WERI-Rb-1 (cell line): ENCODE measurements at regions not wholly inside any gene's neighbourhood (a gene's known extent, or its start where the extent isn't known, plus 50 kb on each side); places are given as distances from the start of the nearest gene placed in this dataset.

Experiments
- DNase-seq: peaks from one replicate; pipeline ENCODE4 v3.0.0-alpha.2; 2020
- H3K27ac ChIP-seq: fragments of 250-450 bp; sonication (Bioruptor Pico); 2 replicates; pipeline ENCODE4 v1.5.1; 2020; ENCODE audit warnings: mild to moderate bottlenecking, moderate library complexity
- H3K27me3 ChIP-seq: fragments of 250-450 bp; sonication (Bioruptor Pico); 2 replicates; pipeline ENCODE4 v1.5.1; 2021; ENCODE audit warnings: mild to moderate bottlenecking, low read depth, moderate library complexity; ENCODE audit not compliant: insufficient read depth, severe bottlenecking
- H3K36me3 ChIP-seq: fragments of 250-450 bp; sonication (Bioruptor Pico); 2 replicates; pipeline ENCODE4 v1.5.1; 2020; ENCODE audit warnings: mild to moderate bottlenecking, moderate library complexity
- H3K4me3 ChIP-seq: 2 replicates; pipeline ENCODE4 v1.5.1; 2011; ENCODE audit warnings: low read depth, mild to moderate bottlenecking, control low read depth, low read length
- H3K9me3 ChIP-seq: fragments of 250-450 bp; sonication (Bioruptor Pico); 2 replicates; pipeline ENCODE4 v1.5.1; 2021; ENCODE audit warnings: mild to moderate bottlenecking, moderate library complexity; ENCODE audit not compliant: severe bottlenecking
- CTCF ChIP-seq: IDR thresholded peaks from 2 replicates; pipeline ENCODE4 v1.5.1; 2011; ENCODE audit warnings: low read depth, mild to moderate bottlenecking, control low read depth, inconsistent platforms, low read length

- H3K9me3 ChIP-seq, result no peaks in the 10 kb centered on the region
- H3K36me3 ChIP-seq, result no peaks in the 10 kb centered on the region
- no peak for TF ChIP-seq CTCF
- no peak overlapping the region for H3K4me3 ChIP-seq
- no peak for DNase-seq
- no peak overlapping the region for H3K27ac ChIP-seq
- peaks cover 29% of the 10 kb centered on the region for H3K27me3 ChIP-seq
Observed at GRCh38 chr3:98655666-98656065, 62.3 kb upstream of the CPOX start.

- peak; percentile 87 for TF ChIP-seq CTCF
- peaks cover 28% of the 10 kb centered on the region for H3K27me3 ChIP-seq
- peak; percentile 75 for DNase-seq
- H3K9me3 ChIP-seq, result no peaks in the 10 kb centered on the region
- H3K27ac ChIP-seq, result no peak overlapping the region
- H3K36me3 ChIP-seq, result no peaks in the 10 kb centered on the region
- no peak overlapping the region for H3K4me3 ChIP-seq
Observed at GRCh38 chr3:98657457-98657856, 64.0 kb upstream of the CPOX start.

GRCh38 chr3:98662699-98663098 lies 69.3 kb upstream of the CPOX start:
- Histone ChIP-seq H3K4me3 (no peak overlapping the region), H3K27ac (no peak overlapping the region), H3K36me3 (no peaks in the 10 kb centered on the region), H3K27me3 (peaks cover 24% of the 10 kb centered on the region), H3K9me3 (no peaks in the 10 kb centered on the region)
- no peak for DNase-seq
- TF ChIP-seq CTCF, result no peak

- DNase-seq, result no peak
- H3K36me3 ChIP-seq, result no peaks in the 10 kb centered on the region
- TF ChIP-seq CTCF, result no peak
- no peak overlapping the region for H3K27ac ChIP-seq
- H3K9me3 ChIP-seq, result no peaks in the 10 kb centered on the region
- H3K27me3 ChIP-seq, result peaks cover 13% of the 10 kb centered on the region
- H3K4me3 ChIP-seq, result no peak overlapping the region
Observed at GRCh38 chr3:98670020-98670419, 76.6 kb upstream of the CPOX start.

GRCh38 chr3:98679986-98680385 lies 83.2 kb upstream of the ST3GAL6 start:
- H3K9me3 ChIP-seq, result no peaks in the 10 kb centered on the region
- H3K36me3 ChIP-seq, result no peaks in the 10 kb centered on the region
- H3K27ac ChIP-seq, result no peak overlapping the region

More at GRCh38 chr3:98679986-98680385, 83.2 kb upstream of the ST3GAL6 start:
- Histone ChIP-seq H3K4me3 (no peak overlapping the region), H3K27me3 (no peaks in the 10 kb centered on the region)
- TF ChIP-seq CTCF, result no peak
- no peak for DNase-seq
